Urinary bladder (tissue), 3 donors: ENCODE measurements at regions not wholly inside any gene's neighbourhood (a gene's known extent, or its start where the extent isn't known, plus 50 kb on each side); places are given as distances from the start of the nearest gene placed in this dataset.

ENCODE experiments used
- DNase-seq: peaks from one replicate; pipeline ENCODE4 v3.0.0-alpha.2; 2015; ENCODE audit errors: extremely low spot score
- H3K27ac ChIP-seq: one replicate; pipeline ENCODE4 v1.5.1; 2013; ENCODE audit warnings: low read depth, mild to moderate bottlenecking, moderate library complexity
- H3K36me3 ChIP-seq: one replicate; pipeline ENCODE4 v1.6.1; 2013; ENCODE audit warnings: mild to moderate bottlenecking, moderate library complexity; ENCODE audit not compliant: insufficient read depth
- H3K4me1 ChIP-seq: one replicate; pipeline ENCODE4 v1.6.1; 2013; ENCODE audit warnings: mild to moderate bottlenecking, moderate library complexity; ENCODE audit not compliant: insufficient read depth
- H3K4me3 ChIP-seq: one replicate; pipeline ENCODE4 v1.5.1; 2013; ENCODE audit warnings: low read depth, low read length
- WGBS: extraction: QIAGEN DNeasy Blood & Tissue Kit; methylation state at CpG from one replicate; pipeline ENCODE4 v1.1.7; 2013; 5-methylcytosine and 5-hydroxymethylcytosine counted together
- donor health status: healthy with polysubstance abuse.
- donor health status: healthy.

- Histone ChIP-seq H3K4me1 (no peaks in the 10 kb centered on the region), H3K27ac (no peak overlapping the region), H3K4me3 (no peak overlapping the region), H3K36me3 (no peaks in the 10 kb centered on the region)
- no peak for DNase-seq
- WGBS, result 85% methylated on average over 4 of the region's 4 CpGs
Measured at GRCh38 chr17:36878216-36878615, 59.1 kb upstream of the LHX1 start.

DNA sequence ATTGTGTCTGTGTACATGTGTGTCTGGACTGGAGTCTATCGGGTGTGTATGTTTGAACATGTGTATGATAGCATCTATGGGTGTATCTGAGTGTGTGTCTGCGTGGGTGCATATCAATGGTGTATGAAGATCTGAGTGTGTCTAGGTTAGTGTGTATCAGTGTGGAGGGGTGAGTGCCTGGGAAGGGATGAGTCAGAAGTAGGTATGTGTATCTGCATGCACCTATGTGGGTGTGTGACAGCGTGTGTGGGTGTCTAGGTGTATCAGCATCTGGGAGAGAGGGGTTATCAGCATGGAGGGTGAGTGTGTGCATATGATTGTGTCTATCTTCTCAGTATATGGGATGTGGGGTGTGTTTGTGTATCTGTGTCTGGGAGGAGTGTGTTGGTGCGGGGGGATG lies 58.2 kb upstream of the LHX1 start:
- H3K4me3 ChIP-seq, result no peak overlapping the region
- H3K36me3 ChIP-seq, result no peaks in the 10 kb centered on the region
- 82% methylated on average over 4 of the region's 4 CpGs for WGBS
- DNase-seq, result no peak
- H3K4me1 ChIP-seq, result no peaks in the 10 kb centered on the region
- no peak overlapping the region for H3K27ac ChIP-seq

DNA sequence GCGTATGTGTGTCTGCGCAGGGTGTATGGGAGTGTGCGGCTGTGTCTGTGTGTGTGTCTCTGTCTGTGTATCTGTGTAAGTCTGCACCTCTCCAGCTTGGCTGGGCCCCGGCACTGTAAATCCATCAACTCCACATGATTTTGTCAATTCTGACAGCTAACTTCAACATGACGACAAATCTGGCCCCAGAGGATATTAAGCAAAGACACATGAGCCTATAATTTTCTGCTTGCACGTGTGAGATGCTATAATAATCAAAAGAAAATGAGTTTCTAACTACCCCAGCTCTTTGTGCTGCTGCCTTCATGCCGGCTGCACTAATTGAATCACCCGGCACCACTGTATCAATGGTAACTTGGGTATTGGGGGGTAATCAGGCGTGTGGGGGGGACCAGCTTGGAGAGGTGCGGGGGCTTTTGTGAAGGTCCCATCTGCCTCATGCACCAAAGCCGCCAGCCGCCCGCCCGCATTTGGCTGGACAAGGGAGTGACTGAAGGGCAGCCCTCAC lies 57.6 kb upstream of the LHX1 start:
- H3K36me3 ChIP-seq, result no peaks in the 10 kb centered on the region
- WGBS, result 76% methylated on average over 14 of the region's 14 CpGs

GRCh38 chr17:36880268-36880905 lies 56.9 kb upstream of the LHX1 start:
- H3K36me3 ChIP-seq, result no peaks in the 10 kb centered on the region
- no peaks in the 10 kb centered on the region for H3K4me1 ChIP-seq
- 79% methylated on average over 6 of the region's 6 CpGs for WGBS
- DNase-seq, result no peak
- H3K27ac ChIP-seq, result no peak overlapping the region
- H3K4me3 ChIP-seq, result no peak overlapping the region

More for the DNA sequence above, 57.6 kb upstream of the LHX1 start:
- DNase-seq, result no peak
- Histone ChIP-seq H3K27ac (no peak overlapping the region), H3K4me3 (no peak overlapping the region), H3K4me1 (no peaks in the 10 kb centered on the region)

- no peak for DNase-seq
- H3K27ac ChIP-seq, result no peak overlapping the region
- H3K36me3 ChIP-seq, result no peaks in the 10 kb centered on the region
- no peaks in the 10 kb centered on the region for H3K4me1 ChIP-seq
- no peak overlapping the region for H3K4me3 ChIP-seq
Measured at GRCh38 chr17:36881323-36881722, 56.0 kb upstream of the LHX1 start.

DNA sequence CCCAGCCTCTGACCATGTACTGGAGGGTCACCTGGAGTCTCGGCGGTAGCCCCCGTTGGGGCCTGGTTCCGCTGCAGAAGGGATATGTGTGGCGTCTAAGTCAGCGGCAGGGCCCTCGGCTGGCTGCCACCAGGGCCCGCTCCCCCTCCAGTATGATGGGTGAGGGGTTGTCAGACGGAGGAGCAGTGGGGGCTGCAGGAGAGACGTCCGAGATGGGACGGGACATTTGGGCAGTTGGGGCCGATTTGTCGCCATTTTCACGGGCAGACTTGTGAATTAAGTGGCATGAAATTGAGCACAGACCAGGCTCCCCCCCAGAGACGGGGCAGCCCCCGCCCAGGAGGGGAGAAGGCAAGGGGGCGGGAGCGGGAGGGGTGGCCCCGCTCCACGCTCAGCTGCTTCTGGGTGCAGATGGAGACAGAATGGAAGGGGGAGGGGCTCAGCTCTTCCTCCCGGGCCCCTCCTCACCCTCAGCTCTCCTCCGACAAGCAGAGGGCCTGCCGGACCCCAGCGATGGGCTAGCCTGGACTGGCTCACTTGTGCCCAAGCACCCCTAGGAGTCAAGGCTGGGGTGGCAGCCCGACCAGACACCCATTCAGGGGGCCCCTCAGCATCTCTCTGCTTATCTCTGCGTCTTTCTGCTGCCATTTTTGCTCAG lies 52.7 kb upstream of the LHX1 start:
- Histone ChIP-seq H3K4me1 (no peaks in the 10 kb centered on the region), H3K36me3 (no peaks in the 10 kb centered on the region), H3K27ac (no peak overlapping the region), H3K4me3 (no peak overlapping the region)
- 6% methylated on average over 27 of the region's 27 CpGs for WGBS
- DNase-seq, result no peak

DNA sequence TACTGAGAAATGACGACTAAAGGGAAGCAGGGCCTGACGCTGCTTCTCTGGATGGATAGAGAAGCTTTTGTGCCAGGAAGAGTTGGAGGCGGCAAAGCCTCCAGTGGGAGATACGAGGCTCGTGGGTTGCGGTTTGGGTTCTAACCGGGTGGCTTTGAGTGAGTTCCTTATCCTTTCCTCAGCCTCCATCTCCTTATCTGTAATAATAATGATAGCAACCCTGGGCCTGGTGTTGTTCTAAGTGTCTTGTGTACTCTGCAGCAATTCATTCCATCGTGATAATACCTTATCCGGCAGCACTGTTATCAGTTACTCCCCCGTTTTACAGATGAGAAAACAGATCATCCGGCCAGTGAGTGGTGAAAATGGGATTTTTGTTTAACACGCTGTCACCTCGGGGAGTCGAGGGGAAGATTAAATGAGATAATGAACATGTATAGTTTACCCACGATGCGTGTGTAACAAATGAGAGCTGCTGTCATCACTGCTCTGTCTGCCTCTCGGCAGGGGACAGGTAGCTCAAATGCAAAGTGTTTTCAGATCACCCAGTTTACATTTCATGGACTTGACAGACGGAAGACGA lies 52.0 kb upstream of the LHX1 start:
- WGBS, result 42% methylated on average over 19 of the region's 19 CpGs
- DNase-seq, result no peak
- Histone ChIP-seq H3K4me3 (no peak overlapping the region), H3K27ac (no peak overlapping the region), H3K4me1 (no peaks in the 10 kb centered on the region), H3K36me3 (no peaks in the 10 kb centered on the region)

DNA sequence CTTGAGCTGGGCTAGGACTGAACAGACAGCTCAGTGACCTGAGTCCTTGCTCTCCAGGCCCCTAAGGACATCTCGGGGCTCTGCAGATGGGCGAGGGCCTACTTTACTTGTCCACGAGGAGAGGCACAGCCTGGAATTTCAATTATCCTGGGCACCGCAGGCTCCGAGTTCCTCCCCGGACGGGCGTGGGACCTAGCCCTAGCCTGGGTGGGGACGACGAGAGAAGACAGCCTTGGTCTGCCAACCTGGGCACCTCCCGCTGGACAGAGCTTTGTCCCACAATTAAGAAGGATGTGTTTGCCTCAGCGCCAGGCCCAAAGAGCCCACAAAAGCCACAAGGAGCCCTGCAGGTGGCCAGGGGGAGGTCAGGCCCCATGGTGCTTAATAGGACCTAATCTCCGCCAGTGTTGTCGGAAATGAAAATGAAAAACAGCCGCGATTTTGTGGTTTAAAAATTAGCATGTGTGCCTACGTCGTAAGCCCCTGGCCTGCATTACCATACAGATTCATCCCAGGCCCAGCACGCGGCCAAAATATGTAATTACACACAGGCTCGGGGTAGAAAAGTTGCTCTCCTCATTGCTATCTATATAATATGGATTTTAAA lies 51.4 kb upstream of the LHX1 start:
- H3K36me3 ChIP-seq, result no peaks in the 10 kb centered on the region
- no peak overlapping the region for H3K27ac ChIP-seq
- WGBS, result 86% methylated on average over 21 of the region's 21 CpGs
- H3K4me3 ChIP-seq, result no peak overlapping the region
- no peak for DNase-seq
- H3K4me1 ChIP-seq, result no peaks in the 10 kb centered on the region
